MM.1S (cell line): ENCODE measurements at regions not wholly inside any gene's neighbourhood (a gene's known extent, or its start where the extent isn't known, plus 50 kb on each side); places are given as distances from the start of the nearest gene placed in this dataset.

Experiments
- DNase-seq: peaks from one replicate; pipeline ENCODE4 v3.0.0-alpha.2; 2015
- H2AFZ ChIP-seq: fragments of 300-600 bp; sonication (generic); 2 replicates; pipeline ENCODE4 v1.6.0; 2016; ENCODE audit warnings: antibody characterized with exemption, low read length
- H3F3A ChIP-seq: fragments of 300-600 bp; sonication (generic); 2 replicates; pipeline ENCODE4 v1.6.1; 2016; ENCODE audit warnings: mild to moderate bottlenecking, antibody characterized with exemption, low read length, moderate library complexity, mixed read lengths; ENCODE audit not compliant: insufficient read depth
- H3K27ac ChIP-seq: fragments of 300-600 bp; sonication (generic); 2 replicates; pipeline ENCODE4 v1.5.1; 2016; ENCODE audit warnings: mild to moderate bottlenecking, low read length
- H3K27me3 ChIP-seq: fragments of 300-600 bp; sonication (generic); replicated peaks from 2 replicates; pipeline ENCODE4 v1.6.0; 2016; ENCODE audit warnings: low read length; ENCODE audit not compliant: insufficient read depth
- H3K36me3 ChIP-seq: fragments of 300-600 bp; sonication (generic); replicated peaks from 2 replicates; pipeline ENCODE4 v1.6.1; 2016; ENCODE audit warnings: mild to moderate bottlenecking, low read length, mixed read lengths; ENCODE audit not compliant: insufficient read depth
- H3K4me1 ChIP-seq: fragments of 300-600 bp; sonication (generic); 2 replicates; pipeline ENCODE4 v1.6.1; 2016; ENCODE audit warnings: low read length, mixed read lengths
- H3K4me2 ChIP-seq: fragments of 300-600 bp; sonication (generic); 2 replicates; pipeline ENCODE4 v1.6.0; 2016; ENCODE audit warnings: low read depth, low read length
- H3K4me3 ChIP-seq: fragments of 300-600 bp; sonication (generic); 2 replicates; pipeline ENCODE4 v1.5.1; 2016; ENCODE audit warnings: low read length, mixed read lengths
- H3K79me2 ChIP-seq: fragments of 300-600 bp; sonication (generic); 2 replicates; pipeline ENCODE4 v1.6.1; 2016; ENCODE audit warnings: mixed run types, low read length, mixed read lengths
- H3K9ac ChIP-seq: fragments of 300-600 bp; sonication (generic); 2 replicates; pipeline ENCODE4 v1.6.1; 2016; ENCODE audit warnings: low read length, mixed read lengths
- H3K9me2 ChIP-seq: fragments of 300-600 bp; sonication (generic); replicated peaks from 2 replicates; pipeline ENCODE4 v1.6.1; 2016; ENCODE audit warnings: mild to moderate bottlenecking, low read length, mixed read lengths; ENCODE audit not compliant: insufficient read depth
- H3K9me3 ChIP-seq: fragments of 300-600 bp; sonication (generic); replicated peaks from 2 replicates; pipeline ENCODE4 v1.6.1; 2016; ENCODE audit warnings: mild to moderate bottlenecking, low read length, mixed read lengths; ENCODE audit not compliant: insufficient read depth
- H4K20me1 ChIP-seq: fragments of 300-600 bp; sonication (generic); 2 replicates; pipeline ENCODE4 v1.6.1; 2016; ENCODE audit warnings: mild to moderate bottlenecking, low read length, moderate library complexity, mixed read lengths; ENCODE audit not compliant: insufficient read depth
- CTCF ChIP-seq: fragments of 300-600 bp; sonication (generic); IDR thresholded peaks from 2 replicates; pipeline ENCODE4 v1.5.1; 2016; ENCODE audit warnings: antibody characterized with exemption, low read length, mixed read lengths
- EZH2 ChIP-seq: fragments of 300-600 bp; sonication (generic); optimal IDR thresholded peaks from 2 replicates; pipeline ENCODE3; 2017; ENCODE audit warnings: low read depth, mild to moderate bottlenecking, antibody characterized with exemption, low read length, mixed read lengths
- EZH2phosphoT487 ChIP-seq: fragments of 300-600 bp; sonication (generic); IDR thresholded peaks from 2 replicates; pipeline ENCODE4 v1.6.1; 2018; ENCODE audit warnings: antibody characterized with exemption, low read length

GRCh38 chr2:188065386-188065785, 226.3 kb upstream of the GULP1 start:
- H4K20me1 ChIP-seq: no peaks in the 10 kb centered on the region
- DNase-seq: no peak

GRCh38 chr2:188068093-188068492, 223.6 kb upstream of the GULP1 start:
- Histone ChIP-seq H3K9ac (no peak overlapping the region), H3K79me2 (no peaks in the 10 kb centered on the region), H3K4me1 (no peaks in the 10 kb centered on the region), H3K9me3 (no peaks in the 10 kb centered on the region), H3K27me3 (no peaks in the 10 kb centered on the region), H3K27ac (no peak overlapping the region), H4K20me1 (no peaks in the 10 kb centered on the region), H3K36me3 (no peaks in the 10 kb centered on the region), H2AFZ (no peak overlapping the region), H3K4me3 (no peak overlapping the region), H3F3A (no peaks in the 10 kb centered on the region), H3K4me2 (no peak overlapping the region), H3K9me2 (no peaks in the 10 kb centered on the region)
- TF ChIP-seq EZH2 (no peak), CTCF (no peak), EZH2phosphoT487 (no peak)
- DNase-seq: no peak

More at GRCh38 chr2:188065386-188065785, 226.3 kb upstream of the GULP1 start:
- Histone ChIP-seq H3K4me3 (no peak overlapping the region), H3K9me2 (no peaks in the 10 kb centered on the region), H3K4me1 (no peaks in the 10 kb centered on the region), H3K27ac (no peak overlapping the region), H2AFZ (no peak overlapping the region), H3K36me3 (no peaks in the 10 kb centered on the region), H3K4me2 (no peak overlapping the region), H3K79me2 (no peaks in the 10 kb centered on the region), H3K27me3 (no peaks in the 10 kb centered on the region), H3K9me3 (no peaks in the 10 kb centered on the region), H3K9ac (no peak overlapping the region), H3F3A (no peaks in the 10 kb centered on the region)
- TF ChIP-seq EZH2: no peak
- TF ChIP-seq CTCF: no peak
- no peak for TF ChIP-seq EZH2phosphoT487

GRCh38 chr2:188076149-188077056, 215.3 kb upstream of the GULP1 start:
- TF ChIP-seq EZH2phosphoT487: no peak
- no peak for TF ChIP-seq EZH2
- no peak for TF ChIP-seq CTCF
- Histone ChIP-seq H2AFZ (no peak overlapping the region), H3K4me3 (no peak overlapping the region), H3K27me3 (no peaks in the 10 kb centered on the region), H3K27ac (no peak overlapping the region), H3K79me2 (no peaks in the 10 kb centered on the region), H3K9me2 (no peaks in the 10 kb centered on the region), H3K9ac (no peak overlapping the region), H3K4me1 (no peaks in the 10 kb centered on the region), H4K20me1 (no peaks in the 10 kb centered on the region), H3F3A (no peaks in the 10 kb centered on the region), H3K4me2 (no peak overlapping the region), H3K36me3 (no peaks in the 10 kb centered on the region), H3K9me3 (no peaks in the 10 kb centered on the region)
- DNase-seq: no peak
